BJ (cell line): ENCODE measurements at regions not wholly inside any gene's neighbourhood (a gene's known extent, or its start where the extent isn't known, plus 50 kb on each side); places are given as distances from the start of the nearest gene placed in this dataset.

Experiments used
- CTCF ChIA-PET: fragments of 350-600 bp; formaldehyde crosslinking; extraction: SDS; loops from one replicate; lab custom pipeline; 2021; ENCODE audit warnings: antibody characterized with exemption, inconsistent platforms; lab: Yijun Ruan, JAX
- POLR2A ChIA-PET: fragments of 300-600 bp; sonication (Branson Sonifier 250); formaldehyde crosslinking; extraction: SDS; loops from one replicate; lab custom pipeline; 2021; ENCODE audit warnings: antibody characterized with exemption; lab: Charles Lee
- DNase-seq: peaks from one replicate; pipeline ENCODE4 v3.0.0-alpha.2; 2011; ENCODE audit warnings: low read depth
- H3K27me3 ChIP-seq: 2 replicates; pipeline ENCODE4 v1.6.0; 2011; ENCODE audit warnings: low read length; ENCODE audit not compliant: control insufficient read depth, insufficient read depth
- H3K36me3 ChIP-seq: 2 replicates; pipeline ENCODE4 v1.5.1; 2011; ENCODE audit warnings: low read length; ENCODE audit not compliant: control insufficient read depth, insufficient read depth
- H3K4me3 ChIP-seq: 2 replicates; pipeline ENCODE4 v1.5.1; 2011; ENCODE audit warnings: low read depth, mild to moderate bottlenecking, control low read depth, low read length
- TF ChIP-seq, protein P1 (sequence below): IDR thresholded peaks from 2 replicates; pipeline ENCODE4 v1.5.1; 2011; ENCODE audit warnings: low read depth, mild to moderate bottlenecking, control low read depth, inconsistent platforms, low read length, moderate library complexity; ENCODE audit not compliant: insufficient read depth

DNA sequence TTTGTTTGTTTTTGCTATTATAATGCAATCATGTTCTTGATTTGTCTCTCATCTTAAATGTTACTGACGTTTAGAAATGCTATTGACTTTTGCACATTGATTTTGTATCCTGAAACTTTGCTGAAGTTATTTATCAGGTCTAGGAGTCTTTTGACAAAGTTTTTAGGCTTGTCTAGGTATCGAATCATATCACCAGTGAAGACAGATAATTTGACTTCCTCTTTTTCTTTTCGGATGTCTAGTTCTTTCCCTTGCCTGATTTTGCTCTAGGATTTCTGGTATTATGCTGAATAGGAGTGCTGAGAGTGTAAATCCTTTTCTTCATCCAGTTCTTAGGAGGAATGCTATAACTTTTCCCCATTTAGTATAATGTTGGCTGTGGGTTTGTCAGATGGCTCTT, 719.7 kb upstream of the BCHE start:
- TF ChIP-seq, protein P1, sequence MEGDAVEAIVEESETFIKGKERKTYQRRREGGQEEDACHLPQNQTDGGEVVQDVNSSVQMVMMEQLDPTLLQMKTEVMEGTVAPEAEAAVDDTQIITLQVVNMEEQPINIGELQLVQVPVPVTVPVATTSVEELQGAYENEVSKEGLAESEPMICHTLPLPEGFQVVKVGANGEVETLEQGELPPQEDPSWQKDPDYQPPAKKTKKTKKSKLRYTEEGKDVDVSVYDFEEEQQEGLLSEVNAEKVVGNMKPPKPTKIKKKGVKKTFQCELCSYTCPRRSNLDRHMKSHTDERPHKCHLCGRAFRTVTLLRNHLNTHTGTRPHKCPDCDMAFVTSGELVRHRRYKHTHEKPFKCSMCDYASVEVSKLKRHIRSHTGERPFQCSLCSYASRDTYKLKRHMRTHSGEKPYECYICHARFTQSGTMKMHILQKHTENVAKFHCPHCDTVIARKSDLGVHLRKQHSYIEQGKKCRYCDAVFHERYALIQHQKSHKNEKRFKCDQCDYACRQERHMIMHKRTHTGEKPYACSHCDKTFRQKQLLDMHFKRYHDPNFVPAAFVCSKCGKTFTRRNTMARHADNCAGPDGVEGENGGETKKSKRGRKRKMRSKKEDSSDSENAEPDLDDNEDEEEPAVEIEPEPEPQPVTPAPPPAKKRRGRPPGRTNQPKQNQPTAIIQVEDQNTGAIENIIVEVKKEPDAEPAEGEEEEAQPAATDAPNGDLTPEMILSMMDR = no peak
- H3K27me3 ChIP-seq = no peaks in the 10 kb centered on the region
- POLR2A ChIA-PET = no interaction called here

DNA sequence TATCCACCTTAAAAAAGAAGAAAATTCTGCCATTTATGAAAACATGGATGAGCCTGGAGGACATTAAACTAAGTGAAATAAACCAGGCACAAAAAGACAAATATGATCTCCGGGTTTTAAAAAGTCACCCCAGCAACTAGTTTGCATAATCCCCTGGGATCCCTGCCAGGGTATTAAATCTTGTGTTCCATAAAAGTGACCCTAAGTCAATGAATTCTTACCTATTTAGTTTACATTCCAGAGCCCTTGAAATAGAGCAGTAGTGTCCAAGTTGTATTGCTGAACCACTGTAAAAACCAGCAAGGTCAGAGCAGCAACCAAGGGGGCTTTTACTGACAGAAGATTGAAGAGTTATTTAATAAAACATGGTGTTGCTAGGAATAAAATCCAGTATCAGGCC, 716.8 kb upstream of the BCHE start:
- ChIA-PET CTCF (interaction anchor here (0.6 kb wide), 1 partner anchor 304 kb away, joined by 3 read pairs; no protein-coding TSS in a partner anchor), POLR2A (no interaction called here)
- no peak for DNase-seq
- no peaks in the 10 kb centered on the region for H3K36me3 ChIP-seq
- no peak overlapping the region for H3K4me3 ChIP-seq
- H3K27me3 ChIP-seq = no peaks in the 10 kb centered on the region
- TF ChIP-seq, protein P1 = no peak

More for the DNA sequence above, 719.7 kb upstream of the BCHE start:
- CTCF ChIA-PET = no interaction called here
- no peaks in the 10 kb centered on the region for H3K36me3 ChIP-seq
- no peak for DNase-seq
- no peak overlapping the region for H3K4me3 ChIP-seq

DNA sequence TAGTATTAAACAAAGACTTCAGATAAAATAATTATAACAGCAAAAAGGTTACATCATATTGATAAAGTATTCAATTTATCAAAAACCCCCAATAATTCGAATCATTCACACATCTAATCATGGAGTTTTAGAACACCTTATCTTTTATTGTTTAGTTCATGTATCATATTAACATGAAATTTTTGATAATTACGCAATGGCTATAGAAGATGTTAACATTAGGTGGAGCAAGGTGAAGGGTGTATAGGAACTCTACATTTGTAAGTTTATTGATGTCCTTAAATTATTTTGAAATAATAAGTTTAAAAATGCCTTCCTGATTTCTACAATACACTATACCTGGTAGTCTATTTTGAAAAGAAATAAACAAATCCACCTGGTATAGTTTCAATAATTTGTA, 696.5 kb upstream of the BCHE start:
- TF ChIP-seq, protein P1 = no peak
- H3K27me3 ChIP-seq = no peaks in the 10 kb centered on the region
- no peaks in the 10 kb centered on the region for H3K36me3 ChIP-seq
- ChIA-PET POLR2A (no interaction called here), CTCF (no interaction called here)
- H3K4me3 ChIP-seq = no peak overlapping the region
- no peak for DNase-seq

DNA sequence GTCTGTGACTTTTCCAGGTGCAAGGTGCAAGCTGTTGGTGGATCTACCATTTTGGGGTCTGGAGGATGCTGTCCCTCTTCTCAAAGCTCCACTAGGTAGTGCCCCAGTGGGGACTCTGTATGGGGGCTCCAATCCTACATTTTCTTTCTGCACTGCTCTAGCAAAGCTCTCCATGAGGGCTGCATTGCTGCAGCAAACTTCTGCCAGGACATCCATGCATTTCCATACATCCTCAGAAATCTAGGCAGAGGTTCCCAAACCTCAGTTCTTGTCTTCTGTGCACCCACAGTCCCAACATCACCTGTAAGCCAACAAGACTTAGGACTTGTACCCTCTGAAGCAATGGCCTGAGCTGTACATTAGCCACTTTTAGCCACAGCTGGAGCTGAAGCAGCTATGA, 694.5 kb upstream of the BCHE start:
- DNase-seq = no peak
- POLR2A ChIA-PET = no interaction called here

DNA sequence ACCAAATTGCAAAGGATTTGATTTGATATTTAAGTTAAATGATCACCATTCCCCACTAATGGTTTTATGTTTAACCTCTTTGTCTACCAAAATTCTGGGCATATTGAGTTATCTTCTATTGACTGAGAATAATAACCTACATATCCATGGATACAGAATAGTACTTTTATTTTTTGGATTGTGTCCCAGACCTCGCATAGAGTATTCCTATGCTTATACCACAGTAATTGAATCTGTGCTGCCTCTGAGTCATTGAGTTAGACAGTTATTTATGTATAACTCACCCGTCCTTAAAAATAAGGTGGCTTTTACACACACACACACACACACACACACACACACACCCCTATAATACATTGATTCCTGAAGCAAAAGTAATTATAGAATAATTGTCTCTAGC, 690.1 kb upstream of the BCHE start:
- TF ChIP-seq, protein P1 = no peak
- DNase-seq = no peak
- POLR2A ChIA-PET = no interaction called here
- Histone ChIP-seq H3K4me3 (no peak overlapping the region), H3K36me3 (no peaks in the 10 kb centered on the region), H3K27me3 (no peaks in the 10 kb centered on the region)
- CTCF ChIA-PET = interaction anchor here (0.6 kb wide), 1 partner anchor 18 kb away, joined by 3 read pairs; no protein-coding TSS in a partner anchor

More for the DNA sequence above, 694.5 kb upstream of the BCHE start:
- Histone ChIP-seq H3K27me3 (no peaks in the 10 kb centered on the region), H3K36me3 (no peaks in the 10 kb centered on the region), H3K4me3 (no peak overlapping the region)
- TF ChIP-seq, protein P1 = no peak
- CTCF ChIA-PET = no interaction called here
